NCI-H1105 (cell line): ENCODE measurements at regions not wholly inside any gene's neighbourhood (a gene's known extent, or its start where the extent isn't known, plus 50 kb on each side); places are given as distances from the start of the nearest gene placed in this dataset.

Source experiments
- DNase-seq: peaks from one replicate; lab custom pipeline; 2025; lab: John Stamatoyannopoulos, UW

DNA sequence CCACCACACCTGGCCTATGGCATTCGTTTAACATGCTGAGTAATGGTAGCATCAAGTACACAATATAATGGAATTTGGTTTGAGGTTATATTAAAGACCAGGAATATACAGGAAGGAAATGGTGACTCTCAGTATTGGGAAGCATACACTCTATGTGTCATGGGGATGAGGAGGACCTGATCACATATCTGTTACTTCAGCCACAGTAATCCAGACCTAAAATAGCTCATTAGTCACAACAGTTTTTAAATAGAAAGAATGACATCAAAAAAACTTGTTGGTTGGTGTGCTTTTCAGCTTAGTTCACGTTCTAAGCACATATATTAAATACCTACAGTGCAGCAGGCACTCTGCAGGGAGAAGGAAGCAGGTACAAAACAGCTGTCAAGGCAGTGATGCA is 52.5 kb upstream of the ATP2C1 start:
- no peak for DNase-seq

DNA sequence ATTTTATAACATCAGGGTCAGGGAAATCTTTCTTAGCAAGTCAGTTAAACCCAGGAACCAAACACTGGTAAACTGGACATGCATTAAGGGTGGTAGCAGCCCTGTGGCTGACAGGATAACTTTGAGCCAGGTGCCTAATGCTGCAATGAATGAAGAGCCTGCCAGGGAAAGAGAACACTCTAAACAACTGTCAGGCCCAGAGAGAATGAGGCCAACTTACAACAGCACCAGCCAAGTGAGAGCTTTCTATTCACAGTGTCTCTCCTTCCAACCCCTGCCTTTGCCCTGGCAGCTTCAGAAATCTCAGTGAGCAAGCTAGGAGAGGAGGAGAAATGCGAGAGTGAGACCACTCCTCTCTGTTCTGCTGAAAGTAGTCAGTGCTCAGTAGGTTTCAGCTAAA is 50.4 kb upstream of the ATP2C1 start:
- DNase-seq, result no peak
